ENCODE measurements at regions not wholly inside any gene's neighbourhood (a gene's known extent, or its start where the extent isn't known, plus 50 kb on each side); places are given as distances from the start of the nearest gene placed in this dataset.
"Not testable (repeated sequence)": the region's sequence is repeated elsewhere in the genome, so short reads cannot be mapped to it uniquely, and the experiment has no call there.

DNA sequence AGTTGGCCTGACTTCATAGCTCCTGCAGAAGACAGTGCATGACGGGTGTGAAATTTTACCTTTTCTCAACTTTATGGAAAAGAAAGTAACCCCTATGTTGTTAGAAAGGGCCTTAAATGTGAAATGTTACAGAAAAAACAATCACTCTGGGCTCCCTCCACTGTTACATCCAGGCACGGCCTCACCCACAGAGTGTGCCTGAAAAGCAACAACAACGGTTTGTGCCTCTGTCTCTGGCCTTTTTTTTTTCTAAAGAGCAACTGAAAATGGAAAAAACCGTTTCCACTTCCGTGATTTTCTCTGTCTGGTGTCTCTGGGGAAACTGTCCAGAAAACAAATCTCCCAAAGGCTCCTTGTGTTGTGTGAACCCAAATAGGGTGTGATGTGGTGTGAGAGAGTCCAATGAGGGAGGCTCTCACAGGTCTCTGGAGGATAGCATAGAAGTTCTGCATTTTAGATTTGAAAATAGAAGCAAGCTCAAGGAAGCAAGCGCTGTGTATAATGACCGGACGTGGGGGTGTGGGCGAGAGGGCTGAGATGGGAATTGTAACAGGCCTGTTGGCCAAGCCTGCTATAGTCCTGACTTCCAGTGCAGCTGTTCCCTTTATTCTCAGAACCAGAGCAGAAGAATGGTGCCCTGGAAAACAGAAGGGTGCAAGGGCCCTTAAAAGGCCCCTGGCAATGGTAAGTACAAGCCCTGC is 221.8 kb upstream of the TUT7 start:
- Histone ChIP-seq H3K9me3 (ENCODE audit: control insufficient read depth in 2 of 2, low read length in 2 of 2) (no peaks in the 10 kb centered on the region), H3K4me3 (ENCODE audit: low read length in 2 of 2) (no peak overlapping the region), H3K27ac (ENCODE audit: low read length) (no peak overlapping the region), H3K36me3 (ENCODE audit: control insufficient read depth in 2 of 2, insufficient read depth in 2 of 2, low read length in 2 of 2) (no peaks in the 10 kb centered on the region), H3K9ac (ENCODE audit: low read length in 2 of 2) (no peak overlapping the region), H3K4me1 (ENCODE audit: control insufficient read depth, insufficient read depth, low read length) (peaks cover 6% of the 10 kb centered on the region), H3K27me3 (ENCODE audit: control insufficient read depth in 1 of 2, insufficient read depth in 2 of 2, low read length in 2 of 2) (no peaks in the 10 kb centered on the region)

DNA sequence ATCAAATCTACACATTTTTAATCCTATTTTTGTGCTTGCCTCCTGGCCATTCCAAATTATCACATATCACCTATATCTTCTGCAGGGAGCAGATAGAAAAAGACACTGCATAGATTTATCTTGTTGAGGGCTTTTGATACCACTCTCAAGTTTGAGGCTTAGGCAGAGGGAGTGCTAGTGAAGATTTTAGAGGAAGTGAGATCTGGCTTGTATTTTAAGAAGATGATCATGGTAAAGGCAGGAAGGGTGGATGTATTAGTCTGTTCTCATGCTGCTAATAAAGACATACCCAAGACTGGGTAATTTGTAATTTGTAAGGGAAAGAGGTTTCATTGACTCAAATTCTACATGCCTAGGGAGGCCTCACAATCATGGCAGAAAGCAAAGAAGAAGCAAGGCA is 220.9 kb upstream of the TUT7 start:
- Histone ChIP-seq H3K36me3 (ENCODE audit: control insufficient read depth in 2 of 2, insufficient read depth in 2 of 2, low read length in 2 of 2) (no peaks in the 10 kb centered on the region), H3K9me3 (ENCODE audit: control insufficient read depth in 2 of 2, low read length in 2 of 2) (no peaks in the 10 kb centered on the region), H3K27ac (ENCODE audit: low read length) (no peak overlapping the region), H3K9ac (ENCODE audit: low read length in 2 of 2) (no peak overlapping the region), H3K27me3 (ENCODE audit: control insufficient read depth in 1 of 2, insufficient read depth in 2 of 2, low read length in 2 of 2) (no peaks in the 10 kb centered on the region), H3K4me1 (ENCODE audit: control insufficient read depth, insufficient read depth, low read length) (peaks cover 6% of the 10 kb centered on the region), H3K4me3 (ENCODE audit: low read length in 2 of 2) (no peak overlapping the region)

DNA sequence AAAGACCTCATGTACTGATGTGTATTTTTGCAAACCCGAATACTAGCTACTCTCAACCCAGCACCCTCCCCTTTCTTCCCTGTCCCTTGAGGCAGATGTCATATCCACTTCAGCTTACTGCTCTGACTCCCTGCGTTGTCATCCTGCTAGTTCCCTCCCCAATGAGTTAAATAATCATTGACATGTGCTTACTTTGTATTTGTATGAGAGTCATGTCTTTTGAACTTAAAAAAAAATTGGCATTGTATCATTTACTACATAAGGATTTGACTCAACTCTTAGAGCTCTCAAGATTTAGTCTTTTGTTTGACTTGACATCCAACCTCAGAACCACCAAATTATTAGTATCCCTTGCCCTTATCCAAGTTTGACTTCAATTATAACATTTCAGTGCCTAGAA is 219.7 kb upstream of the TUT7 start:
- no peak overlapping the region for H3K9ac ChIP-seq (ENCODE audit: low read length in 2 of 2)
- no peak overlapping the region for H3K4me3 ChIP-seq (ENCODE audit: low read length in 2 of 2)
- no peaks in the 10 kb centered on the region for H3K36me3 ChIP-seq (ENCODE audit: control insufficient read depth in 2 of 2, insufficient read depth in 2 of 2, low read length in 2 of 2)
- H3K9me3 ChIP-seq (ENCODE audit: control insufficient read depth in 2 of 2, low read length in 2 of 2), result peaks cover 4 to 7% of the 10 kb centered on the region in 2 donors
- no peak overlapping the region for H3K27ac ChIP-seq (ENCODE audit: low read length)
- H3K4me1 ChIP-seq (ENCODE audit: control insufficient read depth, insufficient read depth, low read length), result peaks cover 6% of the 10 kb centered on the region
- no peaks in the 10 kb centered on the region for H3K27me3 ChIP-seq (ENCODE audit: control insufficient read depth in 1 of 2, insufficient read depth in 2 of 2, low read length in 2 of 2)

DNA sequence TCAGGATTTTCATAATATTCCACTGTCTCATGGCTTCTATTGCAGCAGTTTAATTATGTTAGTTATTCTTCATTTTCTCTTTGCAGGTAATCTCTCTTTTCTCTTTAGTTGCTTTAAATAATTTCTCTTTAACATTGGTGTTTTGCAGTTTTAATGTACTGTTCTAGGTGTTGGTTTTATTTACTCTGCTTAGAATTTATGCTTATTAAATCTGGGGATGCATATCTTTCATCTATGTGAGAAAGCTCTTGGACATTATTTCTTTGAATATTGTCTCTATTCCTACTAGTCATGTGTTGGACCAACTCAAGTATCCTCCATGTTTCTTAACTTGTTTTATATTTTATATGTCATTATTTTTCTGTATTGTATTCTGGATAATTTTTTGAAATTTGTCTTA is 218.7 kb upstream of the TUT7 start:
- Histone ChIP-seq H3K9ac (ENCODE audit: low read length in 2 of 2) (no peak overlapping the region), H3K27me3 (ENCODE audit: control insufficient read depth in 1 of 2, insufficient read depth in 2 of 2, low read length in 2 of 2) (no peaks in the 10 kb centered on the region), H3K9me3 (ENCODE audit: control insufficient read depth in 2 of 2, low read length in 2 of 2) (peaks cover 6 to 9% of the 10 kb centered on the region in 2 donors), H3K36me3 (ENCODE audit: control insufficient read depth in 2 of 2, insufficient read depth in 2 of 2, low read length in 2 of 2) (no peaks in the 10 kb centered on the region), H3K4me1 (ENCODE audit: control insufficient read depth, insufficient read depth, low read length) (peaks cover 3% of the 10 kb centered on the region), H3K4me3 (ENCODE audit: low read length in 2 of 2) (no peak overlapping the region), H3K27ac (ENCODE audit: low read length) (no peak overlapping the region)

DNA sequence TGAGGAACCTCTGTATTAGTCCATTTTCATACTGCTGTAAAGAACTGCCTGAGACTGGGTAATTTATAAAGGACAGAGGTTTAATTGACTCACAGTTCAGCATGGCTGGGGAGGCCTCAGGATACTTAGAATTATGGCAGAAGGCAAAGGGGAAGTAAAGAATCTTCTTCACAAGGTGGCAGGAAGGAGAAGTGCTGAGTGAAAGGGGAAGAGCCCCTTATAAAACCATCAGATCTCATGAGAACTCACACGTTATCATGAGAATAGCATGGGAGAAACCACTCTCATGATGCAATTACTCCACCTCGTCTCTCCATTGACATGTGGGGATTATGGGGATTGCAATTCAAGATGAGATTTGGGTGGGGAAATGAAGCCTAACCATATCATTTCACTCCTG is 211.4 kb upstream of the TUT7 start:
- H3K27ac ChIP-seq (ENCODE audit: low read length); H3K4me1 ChIP-seq (ENCODE audit: control insufficient read depth, insufficient read depth, low read length): not testable (repeated sequence)

DNA sequence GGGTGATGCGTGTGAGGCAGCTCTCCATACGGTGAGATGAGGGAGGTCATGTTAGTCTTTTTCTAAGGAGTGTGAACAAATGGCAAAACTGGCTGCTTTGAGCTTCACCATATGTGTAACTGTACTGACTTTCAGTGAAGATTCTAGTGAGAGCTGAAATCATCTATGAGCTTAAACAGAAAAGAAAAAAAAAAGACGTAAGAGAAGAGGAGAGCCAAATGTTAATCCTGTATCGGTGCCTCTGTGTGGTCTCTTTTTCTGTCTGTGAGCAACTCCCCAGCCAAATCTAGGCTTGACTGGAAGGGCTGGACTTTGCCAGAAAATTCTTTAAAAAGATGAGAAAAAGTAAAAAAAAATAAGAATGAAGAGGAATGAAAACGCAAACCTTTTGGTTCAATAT is 209.7 kb upstream of the TUT7 start:
- H3K9ac ChIP-seq (ENCODE audit: low read length in 2 of 2), result no peak overlapping the region
- peaks cover 2% of the 10 kb centered on the region in 2 donors for H3K9me3 ChIP-seq (ENCODE audit: control insufficient read depth in 2 of 2, low read length in 2 of 2)
- H3K4me3 ChIP-seq (ENCODE audit: low read length in 2 of 2), result no peak overlapping the region
- no peaks in the 10 kb centered on the region for H3K27me3 ChIP-seq (ENCODE audit: control insufficient read depth in 1 of 2, insufficient read depth in 2 of 2, low read length in 2 of 2)
- no peaks in the 10 kb centered on the region for H3K36me3 ChIP-seq (ENCODE audit: control insufficient read depth in 2 of 2, insufficient read depth in 2 of 2, low read length in 2 of 2)
- H3K27ac ChIP-seq (ENCODE audit: low read length), result no peak overlapping the region
- no peaks in the 10 kb centered on the region for H3K4me1 ChIP-seq (ENCODE audit: control insufficient read depth, insufficient read depth, low read length)

More for the DNA sequence above, 211.4 kb upstream of the TUT7 start:
- H3K27me3 ChIP-seq (ENCODE audit: control insufficient read depth in 1 of 2, insufficient read depth in 2 of 2, low read length in 2 of 2); H3K4me3 ChIP-seq (ENCODE audit: low read length in 2 of 2); H3K9me3 ChIP-seq (ENCODE audit: control insufficient read depth in 2 of 2, low read length in 2 of 2); H3K9ac ChIP-seq (ENCODE audit: low read length in 2 of 2); H3K36me3 ChIP-seq (ENCODE audit: control insufficient read depth in 2 of 2, insufficient read depth in 2 of 2, low read length in 2 of 2): not testable (repeated sequence)

DNA sequence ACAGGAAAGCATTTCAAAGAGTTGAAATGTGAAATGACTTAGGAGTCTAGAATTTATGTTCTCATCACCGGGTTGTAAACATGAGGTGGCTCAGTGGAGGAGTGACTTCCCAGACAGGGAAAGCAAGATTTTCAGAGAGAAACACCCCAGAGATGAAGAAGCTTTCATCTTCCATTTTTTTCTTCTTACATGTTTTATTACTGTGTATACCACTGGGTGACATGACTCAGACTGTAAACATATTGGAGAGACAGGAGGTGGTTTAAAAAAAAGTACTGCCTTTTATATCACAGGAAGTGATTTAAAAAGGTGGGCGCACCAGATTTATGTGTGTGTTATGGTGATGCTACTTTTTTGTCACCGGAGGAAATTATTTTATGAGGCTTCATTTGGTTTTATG is 209.1 kb upstream of the TUT7 start:
- no peak overlapping the region for H3K9ac ChIP-seq (ENCODE audit: low read length in 2 of 2)
- no peaks in the 10 kb centered on the region for H3K27me3 ChIP-seq (ENCODE audit: control insufficient read depth in 1 of 2, insufficient read depth in 2 of 2, low read length in 2 of 2)
- H3K4me1 ChIP-seq (ENCODE audit: control insufficient read depth, insufficient read depth, low read length), result no peaks in the 10 kb centered on the region
- no peaks in the 10 kb centered on the region for H3K9me3 ChIP-seq (ENCODE audit: control insufficient read depth in 2 of 2, low read length in 2 of 2)
- H3K4me3 ChIP-seq (ENCODE audit: low read length in 2 of 2), result no peak overlapping the region
- H3K27ac ChIP-seq (ENCODE audit: low read length), result no peak overlapping the region
- no peaks in the 10 kb centered on the region for H3K36me3 ChIP-seq (ENCODE audit: control insufficient read depth in 2 of 2, insufficient read depth in 2 of 2, low read length in 2 of 2)

DNA sequence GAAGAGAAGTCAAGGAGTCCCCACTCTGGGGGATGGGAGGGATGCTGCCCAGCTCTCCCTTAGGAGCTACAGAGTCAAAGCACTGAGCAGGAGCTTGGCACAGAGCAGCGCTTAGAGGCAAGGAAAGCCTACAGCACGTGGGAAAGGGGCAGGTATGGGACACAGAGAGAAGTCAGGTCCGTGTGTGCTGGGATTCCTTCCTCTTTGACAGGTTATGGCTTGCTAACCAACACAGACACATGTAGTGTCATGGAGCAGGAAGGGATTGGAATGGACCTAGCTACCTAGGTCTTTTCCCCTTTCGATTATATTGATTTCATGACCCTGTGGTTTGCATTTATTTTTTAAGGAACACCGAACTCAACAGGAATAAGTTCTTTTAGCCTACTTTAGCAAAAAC is 208.5 kb upstream of the TUT7 start:
- Histone ChIP-seq H3K9me3 (ENCODE audit: control insufficient read depth in 2 of 2, low read length in 2 of 2) (no peaks in the 10 kb centered on the region), H3K27ac (ENCODE audit: low read length) (no peak overlapping the region), H3K9ac (ENCODE audit: low read length in 2 of 2) (no peak overlapping the region)

DNA sequence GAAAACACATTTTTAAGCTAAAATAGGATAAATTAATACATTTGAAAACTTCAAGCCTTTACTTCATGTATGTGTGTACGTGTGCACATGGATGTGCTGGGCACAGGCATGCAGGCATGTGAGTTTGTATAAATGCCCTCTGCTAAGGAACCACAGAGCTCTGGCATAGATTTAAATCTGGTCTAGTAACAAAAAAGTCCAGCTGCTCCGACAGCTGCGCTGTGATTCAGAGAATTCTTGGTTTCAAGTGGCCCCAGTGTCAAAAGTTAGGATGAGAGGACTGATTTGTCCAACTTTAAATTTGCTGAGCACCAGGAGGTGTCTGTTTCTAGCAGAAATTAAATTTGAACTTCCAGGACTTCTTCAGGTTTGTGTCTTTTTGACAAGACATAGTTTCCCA is 203.7 kb upstream of the TUT7 start:
- Histone ChIP-seq H3K27ac (ENCODE audit: low read length) (no peak overlapping the region), H3K27me3 (ENCODE audit: control insufficient read depth in 1 of 2, insufficient read depth in 2 of 2, low read length in 2 of 2) (no peaks in the 10 kb centered on the region), H3K9ac (ENCODE audit: low read length in 2 of 2) (no peak overlapping the region), H3K9me3 (ENCODE audit: control insufficient read depth in 2 of 2, low read length in 2 of 2) (no peaks in the 10 kb centered on the region), H3K36me3 (ENCODE audit: control insufficient read depth in 2 of 2, insufficient read depth in 2 of 2, low read length in 2 of 2) (no peaks in the 10 kb centered on the region), H3K4me3 (ENCODE audit: low read length in 2 of 2) (no peak overlapping the region), H3K4me1 (ENCODE audit: control insufficient read depth, insufficient read depth, low read length) (no peaks in the 10 kb centered on the region)

More for the DNA sequence above, 208.5 kb upstream of the TUT7 start:
- Histone ChIP-seq H3K4me3 (ENCODE audit: low read length in 2 of 2) (no peak overlapping the region), H3K36me3 (ENCODE audit: control insufficient read depth in 2 of 2, insufficient read depth in 2 of 2, low read length in 2 of 2) (no peaks in the 10 kb centered on the region), H3K27me3 (ENCODE audit: control insufficient read depth in 1 of 2, insufficient read depth in 2 of 2, low read length in 2 of 2) (no peaks in the 10 kb centered on the region), H3K4me1 (ENCODE audit: control insufficient read depth, insufficient read depth, low read length) (no peaks in the 10 kb centered on the region)

DNA sequence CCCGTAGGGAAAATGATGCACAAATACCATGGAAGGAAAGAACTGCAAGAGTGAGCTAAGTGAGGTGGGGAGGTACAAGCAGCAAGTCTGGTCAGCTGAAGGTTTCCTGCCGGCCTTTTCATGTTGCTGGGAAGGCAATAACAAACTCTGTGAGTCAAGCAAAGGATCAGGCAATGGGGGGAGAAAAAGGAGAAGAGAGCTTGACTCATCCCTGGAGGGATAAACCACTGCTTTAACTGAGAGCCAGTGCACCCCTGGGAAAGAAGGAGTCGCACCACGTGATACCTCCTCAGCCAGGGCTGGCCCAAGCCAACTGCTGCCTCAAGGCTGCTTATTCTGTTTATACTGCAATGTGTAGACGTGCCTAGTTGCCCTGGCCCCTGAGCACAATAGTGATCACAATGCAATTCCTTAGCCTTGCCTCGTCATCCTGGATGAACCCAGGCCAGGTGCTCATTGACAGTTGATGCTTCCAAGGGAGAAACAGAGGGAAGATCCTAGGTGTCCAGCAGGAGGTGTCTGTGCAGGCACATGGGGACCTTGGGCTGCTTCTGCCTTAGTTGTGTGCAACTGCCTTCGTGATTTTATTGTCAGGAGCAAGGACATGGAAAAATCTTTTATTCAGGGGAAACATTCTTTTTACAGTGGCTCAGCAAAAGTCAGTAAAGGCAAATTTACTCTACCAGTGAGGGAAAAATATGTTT is 203.0 kb upstream of the TUT7 start:
- Histone ChIP-seq H3K4me3 (ENCODE audit: low read length in 2 of 2) (no peak overlapping the region), H3K4me1 (ENCODE audit: control insufficient read depth, insufficient read depth, low read length) (no peaks in the 10 kb centered on the region), H3K27me3 (ENCODE audit: control insufficient read depth in 1 of 2, insufficient read depth in 2 of 2, low read length in 2 of 2) (no peaks in the 10 kb centered on the region), H3K36me3 (ENCODE audit: control insufficient read depth in 2 of 2, insufficient read depth in 2 of 2, low read length in 2 of 2) (no peaks in the 10 kb centered on the region), H3K9me3 (ENCODE audit: control insufficient read depth in 2 of 2, low read length in 2 of 2) (peaks cover 0 to 2% of the 10 kb centered on the region in 2 donors), H3K27ac (ENCODE audit: low read length) (no peak overlapping the region), H3K9ac (ENCODE audit: low read length in 2 of 2) (no peak overlapping the region)

DNA sequence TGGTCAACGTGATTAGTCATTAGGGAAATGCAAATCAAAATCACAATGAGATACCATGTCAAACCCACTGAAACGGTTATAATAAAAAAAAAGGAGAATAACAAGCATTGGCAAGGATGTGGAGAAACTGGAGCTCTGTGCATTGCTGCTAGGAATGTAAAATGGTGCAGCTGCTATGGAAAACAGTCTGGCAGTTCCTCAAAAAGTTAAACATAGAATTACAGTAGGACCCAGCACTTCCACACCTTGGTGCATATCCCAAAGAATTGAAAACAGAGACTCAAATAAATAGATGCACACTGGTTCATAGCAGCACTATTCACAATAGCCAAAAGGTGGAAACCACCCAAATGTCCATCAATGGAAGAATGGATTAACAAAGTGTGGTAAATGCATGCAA is 201.5 kb upstream of the TUT7 start:
- Histone ChIP-seq H3K27ac (ENCODE audit: low read length) (no peak overlapping the region), H3K4me1 (ENCODE audit: control insufficient read depth, insufficient read depth, low read length) (no peaks in the 10 kb centered on the region), H3K27me3 (ENCODE audit: control insufficient read depth in 1 of 2, insufficient read depth in 2 of 2, low read length in 2 of 2) (no peaks in the 10 kb centered on the region), H3K9ac (ENCODE audit: low read length in 2 of 2) (no peak overlapping the region), H3K36me3 (ENCODE audit: control insufficient read depth in 2 of 2, insufficient read depth in 2 of 2, low read length in 2 of 2) (no peaks in the 10 kb centered on the region), H3K9me3 (ENCODE audit: control insufficient read depth in 2 of 2, low read length in 2 of 2) (peaks cover 0 to 2% of the 10 kb centered on the region in 2 donors), H3K4me3 (ENCODE audit: low read length in 2 of 2) (no peak overlapping the region)
